Esophagus mucosa (tissue), 1 donor: ENCODE measurements at regions not wholly inside any gene's neighbourhood (a gene's known extent, or its start where the extent isn't known, plus 50 kb on each side); places are given as distances from the start of the nearest gene placed in this dataset.

ENCODE experiments used
- ATAC-seq: fragments of 200-7000 bp; cut with Tn5 transposase; one replicate; pipeline ENCODE4 v1.9.1; 2020
- donor health status: DM: yes; HTN: yes; CAD: no.

GRCh38 chr18:57991552-57991951 lies 52.5 kb upstream of the NEDD4L start:
- no peak for ATAC-seq

- ATAC-seq = no peak
Measured at GRCh38 chr18:57989536-57989935, 54.5 kb upstream of the NEDD4L start.

DNA sequence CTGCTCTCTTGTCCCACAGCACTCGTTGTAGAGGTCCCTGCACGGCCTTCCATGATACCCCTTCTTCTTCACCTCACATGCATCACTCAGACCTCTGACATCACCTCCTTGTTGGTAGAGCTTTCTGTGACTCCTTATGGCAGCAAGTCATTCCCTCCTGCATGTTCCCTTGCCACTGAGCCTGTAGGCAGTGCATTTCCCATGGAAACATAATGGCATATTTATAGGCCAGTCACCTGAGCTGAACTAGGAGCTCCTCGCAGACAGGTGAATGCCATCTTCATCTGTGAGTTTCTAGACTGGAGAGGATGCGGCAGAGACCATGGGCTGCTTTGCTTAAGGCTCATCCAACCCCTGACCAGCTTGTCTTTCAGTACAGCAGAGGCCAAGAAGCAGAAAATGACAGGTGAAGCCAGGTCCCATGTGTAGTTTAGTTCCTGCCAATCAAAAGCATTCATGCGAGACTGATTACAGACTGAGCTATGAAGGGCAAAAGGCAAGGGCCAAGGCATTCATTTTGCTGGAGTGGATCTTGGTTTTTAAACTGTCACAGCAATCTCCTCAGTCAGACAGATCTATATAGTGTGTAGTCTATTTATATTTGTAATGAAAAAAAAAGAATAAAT lies 59.4 kb upstream of the NEDD4L start:
- no peak for ATAC-seq

- no peak for ATAC-seq
Measured at GRCh38 chr18:57983965-57984364, 60.1 kb upstream of the NEDD4L start.

- ATAC-seq = no peak
Measured at GRCh38 chr18:57983472-57983871, 60.6 kb upstream of the NEDD4L start.

- ATAC-seq = no peak
Measured at GRCh38 chr18:57982372-57983021, 61.5 kb upstream of the NEDD4L start.

DNA sequence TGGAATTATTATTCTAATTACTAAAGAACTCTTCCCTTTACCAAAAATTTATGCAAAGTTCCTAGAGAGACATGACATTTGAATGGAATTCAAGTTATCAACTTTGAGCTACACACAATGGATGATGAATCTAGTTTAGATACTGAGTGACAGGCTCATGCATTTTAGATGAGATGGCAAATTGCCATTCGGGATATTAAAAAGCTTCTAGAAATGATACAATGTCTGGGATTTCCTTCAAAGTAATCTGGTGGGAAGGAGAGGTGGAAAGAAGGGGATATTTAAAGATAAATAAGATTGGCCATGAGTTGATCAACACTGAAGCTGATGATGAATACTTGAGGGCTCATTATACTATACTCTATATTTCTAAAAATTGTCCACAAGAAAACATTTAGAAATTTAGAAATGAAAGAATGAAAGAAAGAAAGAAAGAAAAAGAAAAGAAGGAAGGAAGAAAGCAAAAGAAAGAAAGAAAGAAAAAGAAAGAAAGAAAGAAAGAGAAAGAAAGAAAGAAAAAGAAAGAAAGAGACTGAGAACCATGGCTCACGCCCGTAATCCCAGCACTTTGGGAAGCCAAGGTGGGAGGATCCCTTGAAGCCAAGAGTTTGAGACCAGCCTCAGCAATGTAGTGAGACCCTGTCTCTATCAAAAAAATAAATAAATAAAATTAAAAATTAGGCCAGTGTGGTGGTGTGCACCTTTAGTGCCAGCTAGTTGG lies 62.6 kb upstream of the NEDD4L start:
- ATAC-seq = no peak

GRCh38 chr18:57980573-57981307 lies 63.3 kb upstream of the NEDD4L start:
- ATAC-seq = peak; percentile 53

DNA sequence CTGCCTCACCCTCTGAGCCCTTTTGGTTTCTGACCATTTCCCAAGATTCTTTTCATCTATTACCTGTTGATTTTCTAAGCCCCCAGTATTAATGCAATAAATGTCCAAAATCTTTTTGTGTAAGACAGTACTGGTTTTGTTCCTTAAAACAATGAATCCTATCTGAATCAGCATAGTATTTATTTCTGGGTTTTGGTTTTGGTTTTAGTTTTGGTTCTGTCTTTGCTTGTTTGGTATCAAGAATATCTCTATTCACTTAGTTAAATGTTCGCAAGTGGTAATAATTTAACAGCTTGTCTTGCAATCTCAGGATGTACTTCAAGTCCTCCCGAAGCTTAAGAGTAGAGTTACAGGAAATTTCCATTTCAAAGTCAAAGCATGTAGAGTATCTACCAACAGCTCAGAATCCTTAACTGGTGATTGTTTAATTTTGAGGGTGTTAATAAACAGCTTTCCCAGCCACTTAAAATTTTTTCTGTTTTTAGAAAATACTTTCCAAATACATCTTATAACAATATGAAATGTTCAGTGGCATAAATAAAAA lies 67.7 kb upstream of the NEDD4L start:
- no peak for ATAC-seq

GRCh38 chr18:57975805-57976204 lies 68.2 kb upstream of the NEDD4L start:
- ATAC-seq = no peak

DNA sequence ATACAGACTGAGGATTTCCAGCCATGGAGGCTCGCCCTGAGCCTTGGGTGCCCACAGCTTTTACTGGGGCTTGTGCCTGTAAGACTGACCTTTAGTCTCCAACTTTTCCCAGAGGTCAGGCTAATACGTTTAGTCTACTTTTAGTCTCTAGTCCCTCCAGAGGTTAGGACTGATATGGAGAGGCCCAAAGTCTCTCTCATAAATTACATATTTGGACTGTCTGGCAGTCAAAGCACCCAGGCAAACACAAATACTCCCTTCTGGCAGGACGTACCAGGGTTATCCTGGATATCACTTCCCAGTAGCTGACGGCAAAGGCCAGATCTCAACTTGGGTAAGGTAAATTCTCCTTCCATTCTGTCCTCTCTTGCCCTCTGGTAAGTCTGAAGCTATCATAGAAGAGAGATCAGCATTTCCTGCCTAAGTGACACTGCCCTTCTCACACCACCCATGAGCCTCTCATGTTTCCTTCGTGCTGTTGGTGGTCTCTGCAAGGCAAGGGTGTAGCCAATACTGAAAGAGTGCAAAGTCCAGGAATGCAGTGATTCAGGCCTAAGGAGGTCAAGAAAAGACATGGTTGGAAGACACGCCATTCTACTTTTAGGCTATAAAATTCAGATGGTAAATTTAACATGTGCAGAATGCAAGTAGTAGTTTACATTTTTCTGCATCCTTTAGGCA lies 69.3 kb upstream of the NEDD4L start:
- ATAC-seq = no peak

- no peak for ATAC-seq
Measured at GRCh38 chr18:57973889-57974288, 70.1 kb upstream of the NEDD4L start.

- ATAC-seq = peak; percentile 23
Measured at GRCh38 chr18:57970356-57971095, 73.5 kb upstream of the NEDD4L start.

DNA sequence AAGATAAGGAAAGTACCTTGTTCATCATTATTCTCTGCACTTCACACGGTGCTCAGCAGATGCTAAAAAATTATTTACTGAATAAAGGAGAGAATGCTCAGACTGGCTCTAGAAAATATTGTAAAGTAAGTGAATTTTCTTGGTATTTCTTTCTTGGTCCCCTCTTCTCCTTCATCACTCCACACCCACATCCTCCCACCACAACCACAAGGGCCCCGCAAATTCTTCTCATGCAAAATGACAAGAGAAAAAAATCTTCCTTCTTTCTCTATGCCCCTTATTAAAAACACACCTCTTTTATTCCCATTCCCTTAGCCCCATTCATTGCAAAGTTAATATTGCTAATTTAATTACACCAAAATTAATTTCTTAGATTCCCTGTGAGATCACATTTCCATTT lies 74.2 kb upstream of the NEDD4L start:
- ATAC-seq = no peak

DNA sequence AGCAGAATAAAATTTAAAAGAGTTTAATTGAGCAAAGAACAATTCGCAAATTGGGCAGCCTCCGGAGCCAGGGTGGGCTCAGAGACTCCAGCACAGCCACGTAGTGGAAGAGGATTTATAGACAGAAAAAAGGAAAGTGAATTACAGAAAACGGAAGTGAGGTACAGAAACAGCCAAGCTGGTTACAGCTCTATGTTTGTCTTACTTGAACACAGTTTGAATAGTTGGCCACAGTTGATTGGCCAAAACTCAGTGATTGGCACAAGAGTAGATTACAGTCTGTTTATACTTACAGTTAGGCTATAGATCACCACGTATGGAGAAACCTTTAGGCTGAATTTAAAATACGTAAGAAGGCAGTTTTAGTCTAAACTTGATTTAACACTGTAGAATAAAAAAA lies 78.8 kb upstream of the NEDD4L start:
- ATAC-seq = no peak

DNA sequence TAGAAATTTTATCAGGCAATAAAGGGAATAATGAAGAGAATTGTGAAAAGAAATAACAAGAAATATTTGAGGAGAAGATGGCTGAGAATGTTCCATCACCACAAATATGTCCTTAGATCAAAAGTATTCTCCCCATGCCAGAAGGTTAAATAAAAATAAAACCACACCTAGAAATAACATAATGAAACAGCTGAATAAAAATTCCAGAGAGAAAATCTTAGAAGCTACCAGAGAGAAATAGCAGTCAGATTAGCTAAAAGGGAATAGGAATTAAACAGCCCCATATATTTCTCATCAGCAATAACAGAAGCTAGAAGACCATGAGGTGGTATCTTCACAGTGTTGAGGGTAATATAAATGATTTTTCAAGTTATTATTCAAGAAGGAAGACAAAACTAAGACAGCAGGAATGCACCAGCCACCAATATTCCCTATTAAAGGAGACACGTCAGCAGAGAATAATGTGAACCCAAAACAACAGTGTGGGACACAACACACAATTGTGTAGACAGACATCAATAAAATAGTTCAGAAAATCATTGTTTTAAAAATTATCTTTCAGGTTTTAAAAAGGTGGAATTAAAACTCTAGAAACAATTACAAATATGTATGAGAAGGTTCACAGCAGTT lies 82.0 kb upstream of the NEDD4L start:
- no peak for ATAC-seq

DNA sequence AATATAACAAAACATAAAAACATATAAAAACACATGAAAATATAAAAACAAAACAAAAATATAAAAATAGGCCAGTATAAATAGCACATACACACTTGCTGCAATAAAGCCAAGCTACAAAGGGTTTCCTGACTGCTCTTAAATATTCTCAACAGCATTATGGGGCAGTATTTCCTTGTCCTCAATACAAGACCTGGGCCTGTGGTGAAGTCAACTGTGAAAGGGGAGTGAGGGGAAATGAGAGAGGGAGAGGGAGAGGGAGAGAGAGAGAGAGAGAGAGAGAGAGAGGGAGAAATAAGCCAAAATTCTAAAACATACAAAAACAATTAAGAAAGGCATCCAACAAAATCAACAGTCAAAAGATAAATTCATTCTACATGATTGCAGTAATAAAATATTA lies 82.6 kb upstream of the NEDD4L start:
- no peak for ATAC-seq

DNA sequence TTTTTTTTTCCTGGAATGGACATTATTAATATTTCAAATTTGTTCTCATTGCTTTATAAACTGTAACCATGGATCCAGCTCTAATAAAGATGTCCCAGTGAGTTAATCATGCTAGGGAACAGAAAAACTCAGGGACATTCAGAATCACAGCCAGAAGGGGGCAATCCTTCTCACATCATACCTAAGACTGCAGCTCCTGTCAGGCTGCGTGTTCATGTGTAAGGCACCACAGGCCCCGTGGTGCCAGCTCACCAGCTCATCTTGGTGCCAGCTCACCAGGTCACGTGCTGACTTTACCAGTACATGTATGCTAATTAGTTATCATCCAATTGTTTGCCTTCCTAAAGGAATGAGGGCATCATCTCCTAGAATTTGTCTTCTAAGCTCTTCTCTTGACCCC lies 84.7 kb upstream of the NEDD4L start:
- peak; percentile 96 for ATAC-seq

GRCh38 chr18:57957210-57957609 lies 86.8 kb upstream of the NEDD4L start:
- ATAC-seq = no peak

- no peak for ATAC-seq
Measured at GRCh38 chr18:57956491-57956890, 87.5 kb upstream of the NEDD4L start.

GRCh38 chr18:57954935-57955334 lies 89.1 kb upstream of the NEDD4L start:
- ATAC-seq = no peak
